B cell (primary cell): ENCODE measurements at regions not wholly inside any gene's neighbourhood (a gene's known extent, or its start where the extent isn't known, plus 50 kb on each side); places are given as distances from the start of the nearest gene placed in this dataset.

Experiments used
- ATAC-seq: fragments of 200-7000 bp; cut with Tn5 transposase; one replicate; pipeline ENCODE4 v1.10.0; 2021; ENCODE audit warnings: low read depth, mild to moderate bottlenecking, moderate number of reproducible peaks, moderate library complexity
- CTCF ChIA-PET: fragments of 350-600 bp; sonication (Branson Sonifier 250); formaldehyde crosslinking; loops from one replicate; lab custom pipeline; 2021; ENCODE audit warnings: antibody characterized with exemption, inconsistent platforms; lab: Charles Lee
- POLR2A ChIA-PET: fragments of 350-600 bp; sonication (Branson Sonifier 250); formaldehyde crosslinking; loops from one replicate; lab custom pipeline; 2021; ENCODE audit warnings: antibody characterized with exemption; lab: Charles Lee
- DNase-seq: peaks from one replicate; pipeline ENCODE4 v3.0.0; 2013
- H2AFZ ChIP-seq: 2 replicates; pipeline ENCODE4 v1.6.1; 2012; ENCODE audit warnings: mild to moderate bottlenecking, low read depth, low read length; ENCODE audit not compliant: insufficient read depth, poor library complexity, severe bottlenecking
- H3K27ac ChIP-seq, 2 donors: 1 replicate in 1 of 2; 2 replicates in 1 of 2; pipeline ENCODE4 v1.5.1; 2012 to 2013; ENCODE audit warnings: low read length in 2 of 2, mild to moderate bottlenecking in 2 of 2, moderate library complexity in 1 of 2
- H3K27me3 ChIP-seq, 4 experiments: fragments of 200-600 bp in 1 of 4; sonication (generic) in 1 of 4; replicated peaks in 1 of 4; 1 replicate in 2 of 4; 2 replicates in 2 of 4; pipeline versions ENCODE4 v1.6.1 to v1.7.0; 2013 to 2016; ENCODE audit warnings: low read length in 3 of 4, mild to moderate bottlenecking in 2 of 4, mixed read lengths in 1 of 4, moderate library complexity in 1 of 4; ENCODE audit not compliant: insufficient read depth in 4 of 4, control insufficient read depth in 3 of 4; ENCODE audit errors: control extremely low read depth in 1 of 4
- H3K36me3 ChIP-seq, 2 experiments: replicated peaks in 1 of 2; 1 replicate in 1 of 2; 2 replicates in 1 of 2; pipeline versions ENCODE4 v1.6.1 to v1.7.1; 2013; ENCODE audit warnings: low read length in 1 of 2; ENCODE audit not compliant: insufficient read depth in 2 of 2, control insufficient read depth in 1 of 2; ENCODE audit errors: control extremely low read depth in 1 of 2, extremely low read depth in 1 of 2
- H3K4me1 ChIP-seq, 2 donors: fragments of 200-600 bp in 1 of 2; sonication (generic) in 1 of 2; 1 replicate in 1 of 2; 2 replicates in 1 of 2; pipeline versions ENCODE4 v1.5.1 to v1.6.1; 2013 to 2017; ENCODE audit warnings: low read length in 2 of 2; ENCODE audit not compliant: control insufficient read depth in 2 of 2, insufficient read depth in 2 of 2
- H3K4me2 ChIP-seq: replicated peaks from 2 replicates; pipeline ENCODE3; 2012; ENCODE audit warnings: mild to moderate bottlenecking, low read depth, low read length; ENCODE audit not compliant: poor library complexity, severe bottlenecking
- H3K4me3 ChIP-seq, 5 experiments: fragments of 200-600 bp in 1 of 5; sonication (generic) in 1 of 5; 1 replicate in 3 of 5; 2 replicates in 2 of 5; pipeline versions ENCODE4 v1.5.1 to v1.7.0; 2011 to 2016; ENCODE audit warnings: low read length in 4 of 5, mild to moderate bottlenecking in 4 of 5, low read depth in 2 of 5, control low read depth in 1 of 5, moderate library complexity in 1 of 5; ENCODE audit not compliant: insufficient read depth in 1 of 5; ENCODE audit errors: control extremely low read depth in 1 of 5, extremely low read depth in 1 of 5
- H3K79me2 ChIP-seq: fragments of 200-600 bp; sonication (generic); one replicate; pipeline ENCODE4 v1.6.0; 2016; ENCODE audit warnings: low read length; ENCODE audit not compliant: control insufficient read depth, insufficient read depth
- H3K9ac ChIP-seq: fragments of 200-600 bp; sonication (generic); 2 replicates; pipeline ENCODE4 v1.6.1; 2017; ENCODE audit warnings: mild to moderate bottlenecking, low read length, moderate library complexity
- H3K9me3 ChIP-seq, 3 donors: one replicate each; pipeline versions ENCODE4 v1.6.1 to v1.7.1; 2013; ENCODE audit warnings: low read length in 2 of 3; ENCODE audit not compliant: control insufficient read depth in 2 of 3, insufficient read depth in 1 of 3; ENCODE audit errors: control extremely low read depth in 1 of 3
- H4K20me1 ChIP-seq: 2 replicates; pipeline ENCODE4 v1.6.0; 2012; ENCODE audit warnings: mild to moderate bottlenecking, low read length; ENCODE audit not compliant: insufficient read depth, control insufficient read depth, poor library complexity, severe bottlenecking
- H3K27ac Mint-ChIP-seq: one replicate; pipeline ENCODE4 v1.8.0; 2021; ENCODE audit warnings: mixed read lengths
- H3K27me3 Mint-ChIP-seq: one replicate; pipeline ENCODE4 v1.8.0; 2021; ENCODE audit warnings: mixed read lengths
- H3K4me1 Mint-ChIP-seq: one replicate; pipeline ENCODE4 v1.8.0; 2021; ENCODE audit warnings: mixed read lengths
- H3K4me3 Mint-ChIP-seq: one replicate; pipeline ENCODE4 v1.8.0; 2021; ENCODE audit warnings: mixed read lengths
- H3K9me3 Mint-ChIP-seq: one replicate; pipeline ENCODE4 v1.8.0; 2022; ENCODE audit warnings: mixed read lengths; ENCODE audit not compliant: insufficient read depth
- CTCF ChIP-seq: fragments of 200-600 bp; IDR thresholded peaks from one replicate; pipeline ENCODE4 v1.8.0; 2022; ENCODE audit warnings: antibody characterized with exemption, mild to moderate bottlenecking
- EZH2 ChIP-seq: IDR thresholded peaks from 2 replicates; pipeline ENCODE4 v1.6.1; 2012; ENCODE audit warnings: borderline replicate concordance, low read depth, mild to moderate bottlenecking, moderate library complexity, low read length; ENCODE audit not compliant: insufficient read depth, poor library complexity, severe bottlenecking
- WGBS: methylation state at CpG from one replicate; pipeline ENCODE4 v1.1.5; 2013; ENCODE audit warnings: missing lambda C conversion rate; ENCODE audit not compliant: insufficient coverage; 5-methylcytosine and 5-hydroxymethylcytosine counted together
- intact Hi-C: fragments of 100-400 bp; cut with micrococcal nuclease; formaldehyde crosslinking; loops from one replicate; pipeline ENCODE4 v1.10.0; 2022

- ATAC-seq, result no peak
- CTCF ChIA-PET, result interaction anchor here (1.1 to 1.6 kb wide), 6 partner anchors 10 to 413 kb away, joined by 3 to 7 read pairs (median 4); no protein-coding TSS in a partner anchor
- intact Hi-C loops, result loop anchor here (5.0 kb wide), 1 partner anchor 246 kb away; no protein-coding TSS in a partner anchor
Observed at GRCh38 chr4:16443504-16444088, 217.3 kb upstream of the TAPT1 start.

More at GRCh38 chr4:16443504-16444088, 217.3 kb upstream of the TAPT1 start:
- no peak overlapping the region for H3K27ac ChIP-seq
- no peak for TF ChIP-seq EZH2
- peak; percentile 72 for TF ChIP-seq CTCF
- no peak overlapping the region for H3K4me3 Mint-ChIP-seq
- H3K27me3 Mint-ChIP-seq, result no peaks in the 10 kb centered on the region
- POLR2A ChIA-PET, result no interaction called here
- H3K4me2 ChIP-seq, result no peak overlapping the region
- no peaks in the 10 kb centered on the region for H4K20me1 ChIP-seq
- H3K79me2 ChIP-seq, result no peaks in the 10 kb centered on the region
- no peaks in the 10 kb centered on the region for H3K9me3 ChIP-seq
- H3K4me1 ChIP-seq, result no peaks in the 10 kb centered on the region
- H3K4me1 Mint-ChIP-seq, result no peaks in the 10 kb centered on the region
- no peak overlapping the region for H3K27ac Mint-ChIP-seq
- no peak overlapping the region for H2AFZ ChIP-seq
- no peaks in the 10 kb centered on the region for H3K9me3 Mint-ChIP-seq
- H3K9ac ChIP-seq, result no peak overlapping the region
- 40% methylated on average over 2 of the region's 2 CpGs for WGBS
- H3K36me3 ChIP-seq, result no peaks in the 10 kb centered on the region
- H3K4me3 ChIP-seq, result no peak overlapping the region
- DNase-seq, result peak; percentile 48
- H3K27me3 ChIP-seq, result no peaks in the 10 kb centered on the region
